GM12865 (cell line): ENCODE measurements at regions not wholly inside any gene's neighbourhood (a gene's known extent, or its start where the extent isn't known, plus 50 kb on each side); places are given as distances from the start of the nearest gene placed in this dataset.
"Not testable (repeated sequence)": the region's sequence is repeated elsewhere in the genome, so short reads cannot be mapped to it uniquely, and the experiment has no call there.

Experiments
- DNase-seq: peaks from one replicate; pipeline ENCODE4 v3.0.0; 2010; ENCODE audit warnings: low read depth
- H3K4me3 ChIP-seq: 2 replicates; pipeline ENCODE4 v1.5.1; 2011; ENCODE audit warnings: mild to moderate bottlenecking, low read depth, low read length, control low read depth
- CTCF ChIP-seq: IDR thresholded peaks from 2 replicates; pipeline ENCODE4 v1.5.1; 2011; ENCODE audit warnings: low read length, control low read depth, low read depth, inconsistent platforms; ENCODE audit not compliant: insufficient read depth; ENCODE audit errors: missing control alignments

- TF ChIP-seq CTCF, result no peak
- no peak for DNase-seq
Observed at GRCh38 chr3:75380276-75380771, 283.8 kb upstream of the FRG2C start.

GRCh38 chr3:75384016-75384415, 280.1 kb upstream of the FRG2C start:
- not testable (repeated sequence) for DNase-seq, H3K4me3 ChIP-seq

More at GRCh38 chr3:75380276-75380771, 283.8 kb upstream of the FRG2C start:
- no peak overlapping the region for H3K4me3 ChIP-seq

- DNase-seq, result not testable (repeated sequence)
Observed at GRCh38 chr3:75388486-75389124, 275.5 kb upstream of the FRG2C start.

GRCh38 chr3:75393288-75393694, 270.8 kb upstream of the FRG2C start:
- H3K4me3 ChIP-seq, DNase-seq: not testable (repeated sequence)

More at GRCh38 chr3:75388486-75389124, 275.5 kb upstream of the FRG2C start:
- not testable (repeated sequence) for H3K4me3 ChIP-seq

- not testable (repeated sequence) for DNase-seq, H3K4me3 ChIP-seq
Observed at GRCh38 chr3:75394102-75394501, 270.0 kb upstream of the FRG2C start.

- DNase-seq, H3K4me3 ChIP-seq: not testable (repeated sequence)
Observed at GRCh38 chr3:75394562-75395360, 269.4 kb upstream of the FRG2C start.

- no peak for DNase-seq
- no peak overlapping the region for H3K4me3 ChIP-seq
- no peak for TF ChIP-seq CTCF
Observed at GRCh38 chr3:75395580-75396315, 268.4 kb upstream of the FRG2C start.

GRCh38 chr3:75396316-75396802, 267.8 kb upstream of the FRG2C start:
- no peak overlapping the region for H3K4me3 ChIP-seq
- TF ChIP-seq CTCF, result no peak
- no peak for DNase-seq

- not testable (repeated sequence) for DNase-seq, H3K4me3 ChIP-seq
Observed at GRCh38 chr3:75397486-75397885, 266.6 kb upstream of the FRG2C start.
